Ishikawa (cell line): ENCODE measurements at regions not wholly inside any gene's neighbourhood (a gene's known extent, or its start where the extent isn't known, plus 50 kb on each side); places are given as distances from the start of the nearest gene placed in this dataset.

ENCODE experiments used
- CEBPB ChIP-seq: IDR thresholded peaks from 2 replicates; pipeline ENCODE4 v1.6.1; 2012
- CREB1 ChIP-seq: IDR thresholded peaks from 2 replicates; pipeline ENCODE4 v1.6.1; 2012; ENCODE audit warnings: low read depth
- EGR1 ChIP-seq: IDR thresholded peaks from 2 replicates; pipeline ENCODE4 v1.6.1; 2012
- EP300 ChIP-seq: IDR thresholded peaks from 2 replicates; pipeline ENCODE4 v1.6.1; 2012; ENCODE audit warnings: borderline replicate concordance
- FOXM1 ChIP-seq: IDR thresholded peaks from 2 replicates; pipeline ENCODE4 v1.6.1; 2012; ENCODE audit warnings: low read depth, borderline replicate concordance
- MAX ChIP-seq: IDR thresholded peaks from 2 replicates; pipeline ENCODE4 v1.6.1; 2012
- NFIC ChIP-seq: IDR thresholded peaks from 2 replicates; pipeline ENCODE4 v1.6.1; 2012
- RAD21 ChIP-seq: IDR thresholded peaks from 2 replicates; pipeline ENCODE4 v1.6.1; 2012; ENCODE audit warnings: low read depth
- REST ChIP-seq: IDR thresholded peaks from 2 replicates; pipeline ENCODE4 v1.6.1; 2012; ENCODE audit warnings: low read depth, mild to moderate bottlenecking
- TAF1 ChIP-seq: IDR thresholded peaks from 2 replicates; pipeline ENCODE4 v1.6.1; 2012; ENCODE audit warnings: low read depth, mild to moderate bottlenecking
- TCF12 ChIP-seq: IDR thresholded peaks from 2 replicates; pipeline ENCODE4 v1.6.1; 2012; ENCODE audit warnings: low read depth
- TEAD4 ChIP-seq: IDR thresholded peaks from 2 replicates; pipeline ENCODE4 v1.6.1; 2012
- USF1 ChIP-seq: IDR thresholded peaks from 2 replicates; pipeline ENCODE4 v1.6.1; 2012
- YY1 ChIP-seq: IDR thresholded peaks from 2 replicates; pipeline ENCODE4 v1.6.1; 2012; ENCODE audit warnings: low read depth
- ZBTB7A ChIP-seq: IDR thresholded peaks from 2 replicates; pipeline ENCODE4 v1.6.1; 2012; ENCODE audit warnings: low read depth

- TF ChIP-seq CEBPB (0 out of 2 replicates have a peak, but pooled peaks have one; percentile 33), RAD21 (no peak), CREB1 (no peak)
Measured at GRCh38 chr3:158950178-158950901, 148.5 kb downstream of the MFSD1 start.

GRCh38 chr3:158953131-158953530, 151.3 kb downstream of the MFSD1 start:
- TF ChIP-seq TAF1 (no peak), TCF12 (no peak), FOXM1 (no peak), CREB1 (no peak), MAX (no peak), EP300 (no peak), RAD21 (no peak), YY1 (no peak)

GRCh38 chr3:158954420-158954819, 152.6 kb downstream of the MFSD1 start:
- TF ChIP-seq TEAD4 (no peak), NFIC (no peak), RAD21 (no peak), TAF1 (no peak), CEBPB (no peak), USF1 (no peak), CREB1 (no peak), EP300 (no peak), EGR1 (no peak), REST (no peak), TCF12 (no peak)

- no peak for TF ChIP-seq TEAD4
- no peak for TF ChIP-seq NFIC
- no peak for TF ChIP-seq ZBTB7A
- no peak for TF ChIP-seq TCF12
- TF ChIP-seq TAF1 = no peak
- TF ChIP-seq EP300 = no peak
- TF ChIP-seq RAD21 = no peak
Measured at GRCh38 chr3:158958873-158959272, 157.0 kb downstream of the MFSD1 start.

GRCh38 chr3:158961471-158961870, 159.6 kb downstream of the MFSD1 start:
- no peak for TF ChIP-seq YY1
- no peak for TF ChIP-seq MAX
- TF ChIP-seq REST = no peak
- no peak for TF ChIP-seq RAD21
- no peak for TF ChIP-seq CREB1

GRCh38 chr3:158961911-158962310, 160.1 kb downstream of the MFSD1 start:
- TF ChIP-seq NFIC = no peak
- no peak for TF ChIP-seq ZBTB7A
- TF ChIP-seq TCF12 = no peak
- TF ChIP-seq CEBPB = no peak
- no peak for TF ChIP-seq MAX
- no peak for TF ChIP-seq REST
- TF ChIP-seq TAF1 = no peak
